DND-41 (cell line): ENCODE measurements at regions not wholly inside any gene's neighbourhood (a gene's known extent, or its start where the extent isn't known, plus 50 kb on each side); places are given as distances from the start of the nearest gene placed in this dataset.

Experiments
- EZH2 ChIP-seq: IDR thresholded peaks from 3 replicates; pipeline ENCODE4 v1.6.1; 2012; ENCODE audit warnings: borderline replicate concordance, low read depth, mild to moderate bottlenecking, moderate library complexity, low read length, inconsistent platforms; ENCODE audit not compliant: severe bottlenecking
- TF ChIP-seq, protein P1 (sequence below): IDR thresholded peaks from 2 replicates; pipeline ENCODE4 v1.5.1; 2012; ENCODE audit warnings: borderline replicate concordance, low read length, moderate library complexity, mild to moderate bottlenecking; ENCODE audit not compliant: poor library complexity, severe bottlenecking; ENCODE audit errors: extremely low read depth

DNA sequence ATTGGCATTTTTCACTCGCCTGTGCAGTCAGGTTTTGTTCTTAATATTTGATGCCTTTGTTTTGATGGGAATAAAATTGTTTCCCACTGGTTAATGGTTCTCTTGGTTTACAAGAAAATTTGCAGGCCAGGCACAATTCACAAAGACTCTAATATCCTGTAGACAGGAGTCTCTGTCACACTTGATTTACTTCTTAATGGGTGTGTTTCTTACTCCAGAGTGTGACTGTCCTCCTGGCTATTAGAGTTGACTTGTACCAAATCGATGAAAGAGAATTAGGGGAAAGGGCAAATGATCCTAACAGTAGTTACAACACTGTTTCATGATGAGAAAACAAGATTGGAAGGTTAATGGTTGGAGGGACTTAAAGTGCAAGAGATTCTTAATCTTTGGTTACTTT, 142.8 kb upstream of the SV2C start:
- TF ChIP-seq, protein P1, sequence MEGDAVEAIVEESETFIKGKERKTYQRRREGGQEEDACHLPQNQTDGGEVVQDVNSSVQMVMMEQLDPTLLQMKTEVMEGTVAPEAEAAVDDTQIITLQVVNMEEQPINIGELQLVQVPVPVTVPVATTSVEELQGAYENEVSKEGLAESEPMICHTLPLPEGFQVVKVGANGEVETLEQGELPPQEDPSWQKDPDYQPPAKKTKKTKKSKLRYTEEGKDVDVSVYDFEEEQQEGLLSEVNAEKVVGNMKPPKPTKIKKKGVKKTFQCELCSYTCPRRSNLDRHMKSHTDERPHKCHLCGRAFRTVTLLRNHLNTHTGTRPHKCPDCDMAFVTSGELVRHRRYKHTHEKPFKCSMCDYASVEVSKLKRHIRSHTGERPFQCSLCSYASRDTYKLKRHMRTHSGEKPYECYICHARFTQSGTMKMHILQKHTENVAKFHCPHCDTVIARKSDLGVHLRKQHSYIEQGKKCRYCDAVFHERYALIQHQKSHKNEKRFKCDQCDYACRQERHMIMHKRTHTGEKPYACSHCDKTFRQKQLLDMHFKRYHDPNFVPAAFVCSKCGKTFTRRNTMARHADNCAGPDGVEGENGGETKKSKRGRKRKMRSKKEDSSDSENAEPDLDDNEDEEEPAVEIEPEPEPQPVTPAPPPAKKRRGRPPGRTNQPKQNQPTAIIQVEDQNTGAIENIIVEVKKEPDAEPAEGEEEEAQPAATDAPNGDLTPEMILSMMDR, result no peak
- TF ChIP-seq EZH2, result no peak
